Inferior parietal cortex (tissue), 1 donor: ENCODE measurements at regions not wholly inside any gene's neighbourhood (a gene's known extent, or its start where the extent isn't known, plus 50 kb on each side); places are given as distances from the start of the nearest gene placed in this dataset.

Source experiments
- DNase-seq: peaks from one replicate; pipeline ENCODE4 v3.0.0-alpha.2; 2016; ENCODE audit errors: extremely low spot score

- DNase-seq, result no peak
These were observed 263.9 kb downstream of the PLPP3 start for GRCh38 chr1:56315293-56315942.

GRCh38 chr1:56313560-56313959, 265.8 kb downstream of the PLPP3 start:
- DNase-seq, result no peak

- no peak for DNase-seq
These were observed 267.6 kb downstream of the PLPP3 start for GRCh38 chr1:56311766-56312165.

- no peak for DNase-seq
These were observed 268.4 kb downstream of the PLPP3 start for GRCh38 chr1:56310945-56311344.

- DNase-seq, result no peak
These were observed 270.3 kb downstream of the PLPP3 start for GRCh38 chr1:56309065-56309464.

GRCh38 chr1:56304975-56305374, 274.4 kb downstream of the PLPP3 start:
- no peak for DNase-seq

- DNase-seq, result no peak
These were observed 275.6 kb downstream of the PLPP3 start for GRCh38 chr1:56303805-56304204.

GRCh38 chr1:56302878-56303277, 276.5 kb downstream of the PLPP3 start:
- no peak for DNase-seq

- DNase-seq, result no peak
These were observed 277.6 kb downstream of the PLPP3 start for GRCh38 chr1:56301791-56302190.

GRCh38 chr1:56300836-56301235, 278.5 kb downstream of the PLPP3 start:
- DNase-seq, result no peak

GRCh38 chr1:56298866-56299265, 280.5 kb downstream of the PLPP3 start:
- no peak for DNase-seq

- no peak for DNase-seq
These were observed 281.5 kb downstream of the PLPP3 start for GRCh38 chr1:56297904-56298303.

GRCh38 chr1:56297208-56297607, 282.2 kb downstream of the PLPP3 start:
- DNase-seq, result no peak

GRCh38 chr1:56295949-56296929, 283.1 kb downstream of the PLPP3 start:
- DNase-seq, result no peak

- DNase-seq, result no peak
These were observed 287.9 kb downstream of the PLPP3 start for GRCh38 chr1:56291374-56291919.

GRCh38 chr1:56289260-56289659, 290.1 kb downstream of the PLPP3 start:
- DNase-seq, result no peak

GRCh38 chr1:56287721-56288120, 291.6 kb downstream of the PLPP3 start:
- DNase-seq, result no peak

- DNase-seq, result no peak
These were observed 292.4 kb downstream of the PLPP3 start for GRCh38 chr1:56286956-56287355.

GRCh38 chr1:56286506-56286905, 292.9 kb downstream of the PLPP3 start:
- DNase-seq, result no peak

- no peak for DNase-seq
These were observed 293.6 kb downstream of the PLPP3 start for GRCh38 chr1:56285554-56286402.

- DNase-seq, result no peak
These were observed 294.4 kb downstream of the PLPP3 start for GRCh38 chr1:56284928-56285327.

GRCh38 chr1:56278061-56278460, 301.3 kb downstream of the PLPP3 start:
- no peak for DNase-seq
